ENCODE measurements at regions not wholly inside any gene's neighbourhood (a gene's known extent, or its start where the extent isn't known, plus 50 kb on each side); places are given as distances from the start of the nearest gene placed in this dataset.
"Not testable (repeated sequence)": the region's sequence is repeated elsewhere in the genome, so short reads cannot be mapped to it uniquely, and the experiment has no call there.

DNA sequence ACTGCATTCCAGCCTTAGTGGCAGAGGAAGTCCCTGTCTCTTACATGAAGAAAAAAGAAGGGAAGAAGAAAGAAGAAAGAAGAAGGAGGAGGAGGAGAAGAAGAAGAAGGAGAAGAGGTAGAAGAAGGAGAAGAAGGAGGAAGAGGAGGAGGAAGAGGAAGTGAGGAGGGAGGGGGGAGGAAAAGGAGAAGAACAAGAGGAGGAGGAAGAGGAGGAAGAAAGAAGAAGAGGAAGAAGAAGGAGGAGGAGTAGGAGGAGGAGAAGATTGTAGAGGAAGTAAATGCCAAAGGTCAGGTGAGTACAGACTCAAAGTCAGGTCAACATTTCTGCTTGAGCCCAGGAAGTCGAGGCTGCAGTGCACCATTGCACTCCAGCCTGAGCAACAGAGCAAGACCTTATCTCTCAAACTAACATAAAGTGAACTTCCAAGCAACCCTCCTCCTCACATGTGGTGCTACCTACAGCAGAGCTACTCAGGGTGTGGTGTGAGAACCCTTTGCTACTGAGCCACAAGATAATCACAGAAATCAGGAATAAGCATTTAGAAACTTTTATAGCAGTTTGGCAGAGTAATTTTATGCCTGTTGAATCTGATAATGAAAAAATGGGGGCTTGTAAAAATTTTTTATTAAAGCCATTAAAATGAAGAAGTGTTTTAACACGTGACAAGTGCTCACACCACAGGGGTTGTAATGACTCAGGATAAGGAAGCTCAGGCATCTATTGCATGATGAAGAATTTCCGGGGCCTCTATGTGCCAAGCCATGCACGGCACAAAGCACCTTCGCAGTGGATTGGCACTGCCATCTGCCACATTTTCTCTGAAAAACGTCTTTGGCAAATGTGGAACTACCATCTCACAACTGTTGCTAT, 224.9 kb upstream of the AUTS2 start:
- no peak for DNase-seq (ENCODE audit: low read depth)

DNA sequence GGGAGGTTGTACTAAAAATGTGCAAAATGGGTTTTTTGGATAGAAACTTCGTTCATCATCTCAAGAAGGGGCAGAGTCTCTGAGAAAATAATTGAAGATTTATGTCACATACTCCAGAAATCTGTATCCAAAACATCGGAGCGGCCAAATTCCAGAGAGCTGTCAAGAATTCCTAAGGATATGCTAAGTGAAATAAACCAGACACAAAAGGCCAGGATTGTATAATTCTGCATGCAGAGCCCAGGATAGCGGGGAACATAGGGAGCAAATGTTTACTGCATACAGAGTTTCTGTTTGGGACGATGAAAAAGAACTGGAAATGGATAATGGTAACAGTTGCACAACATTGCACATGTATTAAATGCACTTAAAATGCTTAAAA, 224.2 kb upstream of the AUTS2 start:
- no peak for DNase-seq (ENCODE audit: low read depth)

DNA sequence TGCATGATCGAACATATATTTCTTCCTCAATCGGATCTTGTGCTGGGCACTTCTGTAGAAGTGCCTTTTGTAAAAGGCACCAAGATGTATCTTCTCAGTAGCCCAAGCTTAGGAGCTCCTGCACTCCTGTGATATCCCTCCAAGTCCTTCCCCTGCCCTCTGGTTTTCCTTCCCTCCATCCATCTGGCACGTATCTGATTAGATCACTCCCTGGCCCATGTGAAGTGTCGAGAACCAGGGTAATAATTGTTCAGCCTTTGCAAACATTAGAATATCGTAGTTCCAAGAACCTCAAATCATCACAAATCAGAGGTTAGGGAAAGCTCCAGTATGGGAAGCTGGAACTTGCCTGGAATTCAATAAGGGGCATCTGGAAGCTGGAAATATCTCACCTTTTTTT, 221.1 kb upstream of the AUTS2 start:
- no peak for DNase-seq (ENCODE audit: low read depth)

DNA sequence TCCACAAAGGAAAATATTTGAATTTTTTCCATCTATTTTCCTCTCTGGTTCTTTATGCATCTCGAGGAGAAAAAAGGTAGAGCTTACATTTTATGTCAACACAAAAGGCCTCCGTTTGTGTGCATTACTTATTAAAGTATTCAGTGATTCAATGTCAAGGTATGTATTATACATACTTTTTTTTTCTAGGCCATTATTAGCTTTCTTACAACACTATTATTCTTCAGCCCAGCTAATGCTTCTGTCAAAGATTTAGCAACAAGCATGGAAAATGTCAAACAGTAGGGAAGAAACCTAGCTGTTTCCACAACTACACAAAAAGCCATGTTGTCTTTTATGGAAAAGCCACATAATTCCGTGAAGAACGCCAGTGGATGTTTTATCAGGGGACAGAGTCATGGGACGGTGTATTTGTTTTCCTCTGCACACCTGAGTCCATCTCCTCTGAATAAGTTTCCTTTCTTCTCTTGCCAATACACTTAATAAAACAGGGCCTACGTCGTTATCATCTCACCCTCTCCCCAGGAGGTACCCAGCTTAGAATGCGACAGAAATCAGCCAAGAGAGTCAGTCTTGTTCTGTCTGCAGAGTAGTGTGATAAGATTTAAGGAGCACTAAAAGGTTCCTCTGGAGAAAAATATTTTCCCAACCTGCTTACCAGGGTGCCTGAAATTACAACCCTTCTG, 209.7 kb upstream of the AUTS2 start:
- no peak for DNase-seq (ENCODE audit: low read depth)

DNA sequence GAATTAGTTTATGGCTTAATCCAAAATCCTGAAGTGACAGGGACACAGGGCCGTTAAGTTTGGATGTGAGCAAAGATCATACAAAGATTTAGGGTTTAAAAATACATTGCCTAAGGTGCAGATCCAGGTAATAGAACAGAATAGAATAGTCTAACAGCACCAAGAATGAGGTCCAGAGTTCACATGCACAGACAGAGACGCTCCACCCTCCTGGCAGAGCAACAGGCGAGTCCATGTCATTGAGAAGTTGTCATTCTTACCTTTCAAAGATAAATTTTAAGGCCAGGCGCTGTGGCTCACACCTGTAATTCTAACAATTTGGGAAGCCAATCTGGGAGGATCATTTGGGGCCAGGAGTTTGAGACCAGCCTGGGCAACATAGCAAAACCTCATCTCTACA, 209.1 kb upstream of the AUTS2 start:
- no peak for DNase-seq (ENCODE audit: low read depth)

DNA sequence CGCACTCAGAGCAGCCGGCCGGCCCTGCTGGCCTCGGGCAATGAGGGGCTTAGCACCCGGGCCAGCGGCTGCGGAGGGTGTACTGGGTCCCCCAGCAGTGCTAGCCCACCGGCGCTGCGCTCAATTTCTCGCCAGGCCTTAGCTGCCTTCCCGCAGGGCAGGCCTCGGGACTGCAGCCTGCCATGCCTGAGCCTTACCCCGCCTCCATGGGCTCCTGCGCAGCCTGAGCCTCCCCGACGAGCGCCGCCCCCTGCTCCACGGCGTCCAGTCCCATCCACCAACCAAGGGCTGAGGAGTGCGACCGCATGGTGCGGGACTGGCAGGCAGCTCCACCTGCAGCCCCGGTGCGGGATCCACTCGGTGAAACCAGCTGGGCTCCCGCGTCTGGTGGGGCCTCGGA, 204.4 kb upstream of the AUTS2 start:
- DNase-seq (ENCODE audit: low read depth): not testable (repeated sequence)

DNA sequence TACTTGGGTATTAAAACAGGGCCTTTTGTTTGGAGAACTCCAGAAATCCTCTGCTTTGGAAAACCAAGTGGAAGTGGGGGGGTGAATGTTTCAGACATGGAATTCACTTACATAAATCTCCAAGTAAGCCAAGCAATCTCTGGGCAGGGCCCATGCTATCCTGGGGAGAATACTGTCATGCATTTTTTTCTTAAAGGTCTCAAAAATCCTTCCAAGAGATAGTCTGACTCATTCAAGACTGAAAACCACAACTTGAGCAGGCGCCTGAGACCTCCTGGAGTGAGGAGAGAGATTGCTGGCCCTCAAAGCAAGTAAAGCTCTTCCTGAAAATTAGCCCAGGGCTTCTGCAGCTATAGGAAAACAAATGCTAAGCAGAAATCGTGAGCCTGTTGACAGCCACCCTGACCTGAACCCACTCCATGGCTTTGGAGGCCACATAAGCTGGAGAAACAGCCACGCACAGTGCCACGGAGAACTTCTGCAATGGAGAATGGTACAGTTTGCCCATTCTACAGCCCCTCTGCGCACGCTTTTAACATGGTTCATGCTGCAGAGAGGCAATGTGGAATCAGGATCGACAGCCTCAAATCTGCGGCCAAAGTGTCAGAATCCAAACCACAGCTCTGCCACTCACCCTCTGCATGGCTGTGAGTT, 203.1 kb upstream of the AUTS2 start:
- peak; percentile 47 for DNase-seq (ENCODE audit: low read depth)

DNA sequence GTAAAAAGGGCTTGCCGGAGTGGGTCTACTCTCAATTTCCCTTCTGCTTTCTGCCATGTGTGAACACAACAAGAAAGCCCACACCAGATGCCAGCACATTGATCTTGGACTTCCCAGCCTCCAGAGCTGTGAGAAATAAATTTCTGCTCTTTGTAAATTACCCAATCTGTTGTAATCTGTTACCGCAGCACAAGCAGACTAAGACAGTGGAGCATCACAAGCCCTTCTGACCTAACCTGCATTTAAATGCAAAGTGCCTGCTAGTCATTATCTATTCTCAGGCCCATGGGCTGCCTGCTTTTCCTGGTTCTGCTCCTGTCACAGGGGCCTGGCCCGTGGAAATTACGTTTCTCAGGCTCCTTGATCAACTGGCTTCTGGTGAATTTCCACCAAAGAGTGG, 199.3 kb upstream of the AUTS2 start:
- no peak for DNase-seq (ENCODE audit: low read depth)

DNA sequence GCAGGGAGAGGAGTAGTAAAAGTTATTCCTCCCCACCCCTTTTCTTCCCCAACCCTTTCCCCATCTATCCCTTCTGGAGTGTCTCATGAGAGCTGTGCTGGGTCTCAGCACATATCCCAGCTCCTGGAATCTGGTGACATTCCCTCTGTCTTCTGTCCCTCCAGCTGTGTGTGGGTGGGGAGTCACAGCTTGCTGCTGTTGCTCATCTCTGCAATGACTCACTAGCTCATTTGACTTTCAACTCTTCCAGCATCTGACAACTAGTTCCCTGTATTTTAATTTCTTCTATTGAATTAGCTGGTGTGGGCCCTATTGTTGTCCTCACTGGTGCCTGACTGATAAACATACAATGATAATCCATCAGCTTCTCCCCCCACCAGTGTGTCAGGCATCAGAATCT, 198.9 kb upstream of the AUTS2 start:
- DNase-seq (ENCODE audit: low read depth): peak; percentile 22

DNA sequence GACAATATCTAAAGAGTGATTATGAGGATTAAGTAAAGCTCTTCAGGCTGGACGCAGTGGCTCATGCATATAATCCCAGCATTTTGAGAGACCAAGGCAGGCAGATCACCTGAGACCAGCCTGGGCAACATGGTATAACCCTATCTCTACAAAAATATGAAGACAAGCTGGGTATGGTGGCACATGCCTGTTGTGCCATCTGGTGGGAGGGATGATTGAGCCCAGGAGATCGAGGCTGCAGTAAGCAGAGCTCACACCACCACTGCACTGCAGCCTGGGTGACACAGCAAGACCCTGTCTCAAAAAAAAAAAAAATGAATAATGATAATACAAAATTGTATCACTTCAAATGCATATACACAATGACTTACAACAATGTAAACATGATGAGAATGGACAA, 195.6 kb upstream of the AUTS2 start:
- DNase-seq (ENCODE audit: low read depth): no peak

DNA sequence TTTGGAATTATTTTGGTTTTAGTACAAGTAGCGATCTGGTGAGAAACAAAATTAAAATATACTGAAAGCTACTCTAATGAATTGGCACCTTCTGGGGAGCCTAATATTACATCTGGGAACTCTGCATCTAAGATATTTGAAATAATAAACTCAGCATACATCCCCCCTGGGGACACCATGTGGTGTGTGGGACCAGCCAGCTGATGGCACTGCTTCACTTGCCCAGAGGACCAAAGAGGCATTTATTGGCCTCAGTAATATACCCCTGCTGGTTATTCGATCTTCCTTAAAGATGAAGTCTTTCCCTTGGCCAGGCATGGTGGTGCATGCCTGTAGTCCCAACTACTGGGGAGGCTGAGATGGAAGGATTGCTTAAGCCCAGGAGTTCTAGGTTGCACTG, 195.1 kb upstream of the AUTS2 start:
- no peak for DNase-seq (ENCODE audit: low read depth)

DNA sequence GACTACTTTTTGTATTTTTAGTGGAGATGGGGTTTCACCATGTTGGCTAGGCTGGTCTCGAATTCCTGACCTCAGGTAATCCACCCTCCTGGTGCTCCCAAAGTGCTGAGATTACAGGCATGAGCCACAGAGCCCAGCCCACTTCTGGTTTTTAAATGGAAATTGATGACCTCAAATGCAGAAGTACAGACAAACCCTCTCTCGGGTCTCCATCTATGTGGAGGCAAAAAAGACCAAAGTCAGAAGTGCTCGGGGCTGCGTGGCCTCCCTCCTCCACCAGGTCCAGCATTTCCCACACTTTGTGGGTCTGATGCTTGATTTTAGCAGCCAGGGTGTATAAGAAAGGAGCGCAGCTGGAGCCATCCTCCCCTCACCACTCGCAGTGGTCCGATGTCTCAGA, 187.3 kb upstream of the AUTS2 start:
- DNase-seq (ENCODE audit: low read depth): no peak

DNA sequence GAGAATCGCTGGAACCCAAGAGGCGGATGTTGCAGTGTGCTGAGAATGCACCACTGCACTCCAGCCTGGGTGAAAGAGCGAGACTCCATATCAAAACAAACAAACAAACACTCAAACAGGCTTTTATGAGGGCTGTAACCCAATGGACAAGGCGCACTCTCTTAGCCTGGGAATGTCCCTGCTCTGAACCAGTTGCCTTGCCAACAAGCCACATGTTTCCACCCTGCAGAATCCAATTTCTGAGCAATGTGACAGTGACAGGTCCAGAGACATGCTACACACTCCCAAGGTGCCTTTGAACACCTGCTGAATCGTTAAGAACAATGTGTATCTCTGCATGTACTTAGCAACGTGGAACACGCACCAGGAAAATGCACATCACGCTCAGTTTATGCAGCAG, 186.8 kb upstream of the AUTS2 start:
- no peak for DNase-seq (ENCODE audit: low read depth)

DNA sequence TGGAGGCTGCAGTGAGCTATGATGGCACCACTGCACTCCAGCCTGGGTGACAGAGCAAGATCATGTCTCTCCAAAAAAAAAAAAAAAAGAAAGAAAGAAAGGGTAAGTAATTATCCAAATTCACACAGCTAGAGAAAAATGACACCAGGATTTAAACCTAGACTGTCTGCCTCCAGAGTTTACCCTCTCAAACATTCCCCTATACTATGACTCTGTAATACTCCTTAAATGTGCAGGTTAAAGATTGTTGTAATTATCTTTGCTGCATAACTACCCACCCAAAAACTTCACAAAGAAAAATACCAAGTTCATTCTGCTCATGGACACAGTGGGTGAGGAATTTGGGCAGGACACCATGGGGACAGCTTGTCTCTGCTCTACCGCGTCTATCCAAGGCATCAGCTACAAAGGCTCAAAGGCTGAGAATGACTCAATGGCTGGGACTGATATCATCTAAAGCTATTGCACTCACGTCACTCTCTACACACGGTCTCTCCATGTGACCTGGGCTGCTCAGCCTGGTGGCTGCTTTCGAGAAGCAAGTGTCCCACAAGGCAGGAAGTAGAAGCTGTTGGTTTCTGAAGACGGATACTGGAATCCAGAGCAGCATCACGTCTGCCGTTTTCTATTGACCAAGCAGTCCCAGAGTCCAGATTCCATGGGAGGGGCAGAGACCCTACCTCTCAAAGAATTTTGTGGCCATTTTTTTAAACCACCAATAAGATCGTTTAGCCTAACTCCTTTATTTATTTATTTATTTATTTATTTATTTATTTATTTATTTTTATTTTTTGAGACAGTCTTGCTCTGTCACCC, 185.7 kb upstream of the AUTS2 start:
- DNase-seq (ENCODE audit: low read depth): peak; percentile 20

DNA sequence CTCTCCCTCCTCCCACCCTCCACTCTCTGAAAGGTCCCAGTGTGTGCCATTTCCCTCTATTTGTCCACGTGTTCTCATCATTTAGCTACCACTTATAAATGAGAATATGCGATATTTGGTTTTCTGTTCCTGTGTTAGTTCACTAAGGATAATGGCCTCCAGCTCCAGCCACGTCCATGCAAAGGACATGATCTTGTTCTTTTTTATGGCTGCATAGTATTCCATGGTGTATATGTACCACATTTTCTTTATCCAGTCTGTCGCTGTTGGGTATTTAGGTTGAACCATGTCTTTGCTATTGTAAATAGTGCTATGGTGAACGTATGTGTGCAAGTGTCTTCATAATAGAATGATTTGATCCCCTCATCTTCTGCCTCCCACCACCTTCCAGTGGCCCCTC, 183.7 kb upstream of the AUTS2 start:
- DNase-seq (ENCODE audit: low read depth): no peak

DNA sequence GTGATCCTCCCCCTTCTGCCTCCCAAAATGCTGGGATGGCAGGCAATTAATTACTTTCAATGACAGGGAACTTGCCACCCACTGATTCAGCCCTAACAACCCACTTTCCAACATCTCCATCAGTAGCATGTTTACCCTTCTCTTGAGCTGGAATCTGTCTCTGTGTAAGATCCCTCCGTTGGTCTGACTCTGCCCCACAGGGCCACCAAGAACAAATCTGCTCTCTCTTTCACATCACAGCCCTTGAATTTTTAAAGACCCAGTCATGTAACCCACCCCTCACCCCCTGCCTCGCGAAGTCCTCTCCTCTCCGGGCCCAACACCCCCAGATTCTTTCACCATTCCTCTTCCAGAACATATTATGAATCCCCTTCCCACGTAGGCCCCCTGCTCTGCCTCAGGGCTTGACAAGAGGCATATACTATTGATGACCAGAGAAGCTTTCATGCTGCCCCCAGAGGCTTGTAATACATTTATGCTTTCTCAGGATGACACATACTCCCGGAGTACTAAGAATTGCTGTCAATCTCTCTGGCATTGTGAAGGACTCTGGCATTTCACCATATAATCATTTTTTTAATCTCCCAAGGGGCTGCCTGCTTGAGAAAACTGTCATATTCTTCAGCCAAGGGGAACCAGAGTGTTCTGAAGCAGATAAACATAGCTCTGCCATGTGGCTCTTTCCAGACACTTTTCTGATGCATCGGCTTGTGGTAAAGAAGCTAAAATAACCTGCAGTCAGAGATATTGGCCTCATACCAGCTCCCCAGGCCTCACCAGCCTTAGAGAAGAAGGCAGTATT, 179.2 kb upstream of the AUTS2 start:
- DNase-seq (ENCODE audit: low read depth): no peak

DNA sequence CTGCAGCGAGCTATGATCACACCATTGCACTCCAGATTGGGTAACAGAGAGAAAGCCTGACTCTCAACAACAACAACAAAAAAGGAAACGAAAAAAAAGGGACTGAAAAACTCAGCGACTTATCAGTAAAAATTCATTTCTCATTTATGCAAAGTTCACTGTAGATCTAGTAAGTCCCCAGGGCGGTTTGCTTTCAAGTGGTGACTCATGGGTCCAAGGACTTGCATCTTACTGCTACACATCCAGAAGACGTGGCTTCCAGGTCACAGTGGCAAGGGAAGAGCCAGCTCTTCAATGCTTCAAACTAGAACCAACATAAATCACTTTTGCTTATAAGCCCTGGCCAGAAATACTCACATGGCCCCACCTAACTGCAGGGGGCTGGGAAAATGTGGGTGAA, 178.3 kb upstream of the AUTS2 start:
- DNase-seq (ENCODE audit: low read depth): peak; percentile 11

DNA sequence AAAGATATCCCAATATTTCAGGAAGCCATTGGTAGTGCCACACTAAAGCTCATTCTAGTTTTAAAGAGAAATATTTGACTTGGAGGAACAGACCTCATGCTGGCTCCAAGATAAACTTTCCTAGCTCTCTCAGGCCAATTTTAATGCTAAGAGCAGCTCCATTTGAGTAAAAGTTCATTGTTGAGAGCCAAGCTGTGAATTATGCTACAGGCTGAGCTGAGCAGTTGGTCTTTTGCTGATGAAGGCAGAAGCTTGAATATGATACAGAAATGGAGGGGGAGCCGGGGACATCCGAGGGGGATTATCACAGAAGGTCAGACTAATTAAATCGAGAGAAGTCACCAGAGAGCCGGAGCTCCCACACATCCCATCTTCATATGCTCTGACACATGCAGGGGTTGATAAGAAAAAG, 175.7 kb upstream of the AUTS2 start:
- no peak for DNase-seq (ENCODE audit: low read depth)

DNA sequence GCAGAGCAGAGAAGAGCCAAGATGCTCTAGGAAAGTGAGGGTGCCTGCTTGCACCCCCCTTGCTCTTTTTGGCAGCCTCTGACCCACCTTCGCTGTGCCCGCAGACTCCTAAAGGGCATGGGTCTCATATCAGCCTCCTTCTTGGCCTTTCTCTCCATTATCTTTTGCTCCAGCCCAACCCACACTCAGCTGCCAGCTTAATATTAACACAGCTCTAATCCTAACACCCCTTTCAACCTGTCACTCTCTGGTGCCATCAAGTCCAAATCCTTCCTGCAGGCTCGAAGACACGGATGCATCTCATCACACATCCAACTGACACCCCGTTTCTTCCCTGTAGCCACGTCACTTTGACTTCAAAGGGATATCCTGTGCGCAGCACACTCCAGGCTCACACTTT, 171.6 kb upstream of the AUTS2 start:
- DNase-seq (ENCODE audit: low read depth): no peak

DNA sequence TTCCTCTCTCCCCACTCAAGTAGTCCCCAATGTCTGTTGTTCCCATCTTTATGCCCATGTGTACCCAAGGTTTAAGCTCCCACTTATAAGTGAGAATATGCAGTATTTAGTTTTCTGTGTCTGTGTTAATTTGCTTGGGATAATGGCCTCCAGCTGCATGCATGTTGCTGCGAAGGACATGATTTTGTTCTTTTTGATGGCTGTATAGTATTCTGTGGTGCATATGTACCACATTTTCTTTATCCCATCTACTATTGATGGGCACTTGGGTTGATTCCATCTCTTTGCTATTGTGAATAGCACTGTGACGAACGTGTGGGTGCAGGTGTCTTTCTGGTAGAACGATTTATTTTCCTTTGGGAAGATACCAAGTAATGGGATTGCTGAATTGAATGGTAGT, 170.2 kb upstream of the AUTS2 start:
- no peak for DNase-seq (ENCODE audit: low read depth)

DNA sequence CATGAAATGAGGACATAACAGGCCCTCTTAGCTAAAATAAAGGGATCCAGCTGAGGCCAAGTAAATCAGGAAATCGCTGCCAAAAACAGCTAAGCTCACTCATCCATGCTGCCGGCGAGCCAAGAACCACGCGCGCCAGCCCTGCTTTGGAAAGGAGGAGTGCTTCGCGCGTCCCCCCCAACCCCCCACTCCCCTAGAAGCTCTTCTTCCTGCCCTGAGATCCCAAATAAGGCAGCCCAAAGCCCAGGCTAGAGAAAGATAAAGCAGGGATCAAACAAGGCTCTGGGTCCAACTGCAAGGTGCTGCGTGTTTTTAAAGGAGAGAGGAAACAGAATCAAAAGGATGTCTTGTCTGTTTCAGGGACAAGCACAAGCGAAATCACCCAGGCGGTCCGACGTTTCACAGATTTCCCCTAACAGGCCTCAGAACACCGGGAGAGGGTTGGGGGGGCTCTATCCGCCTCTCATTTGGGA, 168.3 kb upstream of the AUTS2 start:
- no peak for DNase-seq (ENCODE audit: low read depth)
